Peyer's patch (tissue), 4 donors: ENCODE measurements at regions not wholly inside any gene's neighbourhood (a gene's known extent, or its start where the extent isn't known, plus 50 kb on each side); places are given as distances from the start of the nearest gene placed in this dataset.

Experiments used
- CTCF ChIP-seq, 6 experiments: fragments of 450-650 bp in 4 of 6; fragments of 200-600 bp in 2 of 6; sonication (generic) in 1 of 6; IDR thresholded peaks; one replicate each; pipeline ENCODE4 v1.5.1; 2017 to 2019; ENCODE audit warnings: antibody characterized with exemption in 6 of 6, mild to moderate bottlenecking in 3 of 6, moderate library complexity in 1 of 6
- POLR2A ChIP-seq, 2 donors: fragments of 450-650 bp; IDR thresholded peaks; one replicate each; pipeline ENCODE4 v1.5.1; 2017; ENCODE audit warnings: antibody characterized with exemption in 2 of 2, mild to moderate bottlenecking in 2 of 2, moderate library complexity in 2 of 2

GRCh38 chr11:113532697-113533424, 57.7 kb upstream of the DRD2 start:
- TF ChIP-seq CTCF (IDR thresholded peaks at IDR 0.05) (peak; percentile 23 to 79 (median 70)), POLR2A (IDR thresholded peaks at IDR 0.05) (no peak)
